Trophoblast cell (in vitro differentiated cells and primary cell): ENCODE measurements at regions not wholly inside any gene's neighbourhood (a gene's known extent, or its start where the extent isn't known, plus 50 kb on each side); places are given as distances from the start of the nearest gene placed in this dataset.

Experiments used
- DNase-seq, 2 donors: peaks; one replicate each; pipeline ENCODE4 v3.0.0-alpha.2; 2016
- H2AFZ ChIP-seq: 2 replicates; pipeline ENCODE4 v1.6.1; 2013; ENCODE audit warnings: low read length, moderate library complexity, mild to moderate bottlenecking; ENCODE audit not compliant: insufficient read depth, poor library complexity
- H2AK5ac ChIP-seq: 2 replicates; pipeline ENCODE4 v1.6.1; 2013; ENCODE audit warnings: mild to moderate bottlenecking, low read length
- H2BK120ac ChIP-seq: 2 replicates; pipeline ENCODE4 v1.6.1; 2013; ENCODE audit warnings: low read length, mild to moderate bottlenecking, moderate library complexity; ENCODE audit not compliant: insufficient read depth, poor library complexity
- H2BK12ac ChIP-seq: 2 replicates; pipeline ENCODE4 v1.6.1; 2013; ENCODE audit warnings: mild to moderate bottlenecking, low read length, moderate library complexity
- H2BK5ac ChIP-seq: 2 replicates; pipeline ENCODE4 v1.6.1; 2013; ENCODE audit warnings: low read length, low read depth, moderate library complexity, mild to moderate bottlenecking; ENCODE audit not compliant: poor library complexity
- H3K14ac ChIP-seq: 2 replicates; pipeline ENCODE4 v1.6.1; 2013; ENCODE audit warnings: mild to moderate bottlenecking, low read length
- H3K18ac ChIP-seq: 2 replicates; pipeline ENCODE4 v1.6.1; 2013; ENCODE audit warnings: mild to moderate bottlenecking, low read length
- H3K23ac ChIP-seq: 2 replicates; pipeline ENCODE4 v1.6.1; 2013; ENCODE audit warnings: low read length
- H3K27ac ChIP-seq: 2 replicates; pipeline ENCODE4 v1.5.1; 2013; ENCODE audit warnings: low read depth, mild to moderate bottlenecking, inconsistent platforms, low read length, moderate library complexity
- H3K27me3 ChIP-seq: 2 replicates; pipeline ENCODE4 v1.6.1; 2013; ENCODE audit warnings: inconsistent platforms, mild to moderate bottlenecking, low read length, moderate library complexity; ENCODE audit not compliant: insufficient read depth
- H3K36me3 ChIP-seq, 2 experiments: 1 replicate in 1 of 2; 2 replicates in 1 of 2; pipeline ENCODE4 v1.6.1; 2013; ENCODE audit warnings: low read length in 2 of 2, mild to moderate bottlenecking in 2 of 2, moderate library complexity in 1 of 2; ENCODE audit not compliant: insufficient read depth in 2 of 2, control insufficient read depth in 1 of 2
- H3K4ac ChIP-seq: 2 replicates; pipeline ENCODE4 v1.6.1; 2013; ENCODE audit warnings: low read depth, mild to moderate bottlenecking, low read length, moderate library complexity
- H3K4me1 ChIP-seq, 2 experiments: 1 replicate in 1 of 2; 2 replicates in 1 of 2; pipeline ENCODE4 v1.6.1; 2013; ENCODE audit warnings: low read length in 2 of 2, mild to moderate bottlenecking in 2 of 2, moderate library complexity in 1 of 2; ENCODE audit not compliant: insufficient read depth in 2 of 2, control insufficient read depth in 1 of 2
- H3K4me2 ChIP-seq: 2 replicates; pipeline ENCODE4 v1.6.1; 2013; ENCODE audit warnings: inconsistent platforms, mild to moderate bottlenecking, low read length, moderate library complexity
- H3K4me3 ChIP-seq: 2 replicates; pipeline ENCODE4 v1.5.1; 2013; ENCODE audit warnings: mild to moderate bottlenecking, low read depth, low read length, inconsistent platforms
- H3K79me1 ChIP-seq: one replicate; pipeline ENCODE4 v1.6.1; 2013; ENCODE audit warnings: low read length
- H3K79me2 ChIP-seq: 2 replicates; pipeline ENCODE4 v1.6.1; 2013; ENCODE audit warnings: low read length, mild to moderate bottlenecking; ENCODE audit not compliant: control insufficient read depth, insufficient read depth, poor library complexity
- H3K9ac ChIP-seq: 2 replicates; pipeline ENCODE4 v1.6.1; 2013; ENCODE audit warnings: mild to moderate bottlenecking, low read length
- H3K9me3 ChIP-seq: 2 replicates; pipeline ENCODE4 v1.6.1; 2013; ENCODE audit warnings: low read depth, mild to moderate bottlenecking, control low read depth, inconsistent platforms, low read length; ENCODE audit not compliant: insufficient read depth
- H4K12ac ChIP-seq: 2 replicates; pipeline ENCODE4 v1.6.1; 2013; ENCODE audit warnings: low read depth, mild to moderate bottlenecking, low read length, moderate library complexity
- H4K8ac ChIP-seq: 2 replicates; pipeline ENCODE4 v1.6.1; 2013; ENCODE audit warnings: low read depth, mild to moderate bottlenecking, low read length, moderate library complexity
- H4K91ac ChIP-seq: one replicate; pipeline ENCODE4 v1.6.1; 2013; ENCODE audit warnings: low read depth, mild to moderate bottlenecking, low read length, moderate library complexity
- WGBS: extraction: QIAGEN DNeasy Blood & Tissue Kit; methylation state at CpG from one replicate; pipeline ENCODE4 v1.1.7; 2013; ENCODE audit warnings: missing lambda C conversion rate; ENCODE audit not compliant: insufficient read length, insufficient coverage; ENCODE audit errors: extremely low coverage; 5-methylcytosine and 5-hydroxymethylcytosine counted together

DNA sequence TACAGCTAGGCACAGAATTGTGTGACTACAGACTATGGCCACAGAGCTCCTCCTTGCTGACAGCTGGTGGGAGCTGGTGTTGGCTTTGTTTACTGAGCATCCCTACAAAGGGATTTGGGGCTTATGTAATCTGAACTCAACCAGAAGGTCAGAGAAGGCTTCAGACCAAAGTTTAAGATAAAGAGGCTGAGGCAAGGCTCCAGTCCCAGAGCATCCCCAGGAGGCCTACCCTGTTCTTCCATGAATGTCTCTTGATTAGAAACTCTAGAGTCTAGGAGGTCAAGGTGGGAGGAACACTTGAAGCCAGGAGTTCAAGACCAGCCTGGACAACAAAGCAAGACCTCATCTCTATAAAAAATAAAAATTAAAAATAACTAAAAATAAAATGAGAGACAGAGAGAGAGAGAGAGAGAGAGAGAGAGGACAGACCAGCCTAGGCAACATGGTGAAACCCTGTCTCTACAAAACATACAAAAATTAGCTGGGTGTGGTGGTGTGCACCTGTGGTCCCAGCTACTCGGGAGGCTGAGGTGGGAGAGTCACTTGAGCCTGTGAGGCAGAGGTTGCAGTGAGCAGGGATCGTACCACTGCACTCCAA, 125.5 kb upstream of the SERPIND1 start:
- Histone ChIP-seq H3K4me3 (no peak overlapping the region), H3K36me3 (no peaks in the 10 kb centered on the region), H3K14ac (no peak overlapping the region), H2BK120ac (no peak overlapping the region), H2AFZ (no peak overlapping the region), H2BK5ac (no peak overlapping the region), H3K9ac (no peak overlapping the region), H4K91ac (no peak overlapping the region), H3K27me3 (no peaks in the 10 kb centered on the region), H4K8ac (no peak overlapping the region), H3K4me2 (no peak overlapping the region), H2BK12ac (no peak overlapping the region), H3K23ac (no peak overlapping the region), H3K4ac (no peak overlapping the region), H3K18ac (no peak overlapping the region), H3K9me3 (peaks cover 6% of the 10 kb centered on the region), H3K79me2 (no peaks in the 10 kb centered on the region), H3K4me1 (no peaks in the 10 kb centered on the region), H4K12ac (no peak overlapping the region), H3K79me1 (no peaks in the 10 kb centered on the region), H3K27ac (no peak overlapping the region), H2AK5ac (no peak overlapping the region)
- no peak for DNase-seq
- no CpG with 5 or more reads among the region's 2 CpGs for WGBS

DNA sequence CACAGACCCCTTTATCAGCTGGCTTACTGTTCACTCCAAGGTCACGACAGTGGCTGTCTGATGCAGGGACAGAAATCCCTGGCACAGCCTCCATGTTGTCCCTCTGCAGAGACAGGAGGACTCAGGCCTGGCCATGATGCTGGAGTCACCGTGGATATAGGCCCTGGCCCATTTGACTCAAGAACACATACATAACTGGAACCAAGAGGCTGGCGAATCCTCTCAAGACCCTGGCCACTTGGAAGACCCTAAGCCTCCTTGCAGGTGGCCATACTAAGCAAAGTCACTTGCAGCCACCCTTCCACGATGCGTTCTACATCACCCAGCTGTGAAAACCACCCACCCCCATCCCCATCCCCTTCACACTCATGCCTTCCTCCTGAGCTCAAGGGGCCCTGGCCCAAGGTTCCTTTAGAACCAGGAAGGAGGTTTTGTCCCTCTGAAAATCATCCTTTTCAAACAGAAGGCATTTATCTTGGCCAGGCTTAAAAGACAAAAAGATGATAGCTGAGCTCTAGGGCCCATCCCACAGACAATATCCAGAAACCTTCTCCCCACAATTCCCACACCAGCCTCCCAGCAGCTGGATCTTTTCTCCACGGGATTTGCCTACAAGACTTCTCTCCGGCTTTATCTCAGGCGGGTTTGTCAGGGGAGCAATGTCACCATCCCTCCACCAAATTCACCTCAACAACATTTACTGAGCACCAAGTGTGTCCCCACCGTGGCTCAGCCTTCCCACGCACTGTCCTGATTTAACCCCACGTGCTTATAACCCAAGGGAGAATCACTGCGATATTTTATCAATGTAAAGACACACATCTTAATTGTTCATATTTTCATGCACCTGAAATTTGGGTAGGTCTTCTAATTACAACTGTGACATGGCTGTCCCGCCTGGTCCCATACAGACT, 123.4 kb upstream of the SERPIND1 start:
- H4K12ac ChIP-seq, result no peak overlapping the region
- H2BK5ac ChIP-seq, result no peak overlapping the region
- no peak overlapping the region for H3K27ac ChIP-seq
- no peak overlapping the region for H3K23ac ChIP-seq
- peaks cover 8% of the 10 kb centered on the region for H3K9me3 ChIP-seq
- no peak overlapping the region for H2BK120ac ChIP-seq
- H3K9ac ChIP-seq, result no peak overlapping the region
- WGBS, result no CpG with 5 or more reads among the region's 13 CpGs
- H4K91ac ChIP-seq, result no peak overlapping the region
- DNase-seq, result no peak
- no peak overlapping the region for H3K4ac ChIP-seq
- H2AFZ ChIP-seq, result no peak overlapping the region
- H3K36me3 ChIP-seq, result no peaks in the 10 kb centered on the region
- no peaks in the 10 kb centered on the region for H3K27me3 ChIP-seq
- no peak overlapping the region for H4K8ac ChIP-seq
- no peak overlapping the region for H2AK5ac ChIP-seq
- H3K18ac ChIP-seq, result no peak overlapping the region
- H3K4me3 ChIP-seq, result no peak overlapping the region
- H3K4me2 ChIP-seq, result no peak overlapping the region
- H3K14ac ChIP-seq, result no peak overlapping the region
- H3K79me1 ChIP-seq, result no peaks in the 10 kb centered on the region
- H2BK12ac ChIP-seq, result no peak overlapping the region
- no peaks in the 10 kb centered on the region for H3K79me2 ChIP-seq
- no peaks in the 10 kb centered on the region for H3K4me1 ChIP-seq

DNA sequence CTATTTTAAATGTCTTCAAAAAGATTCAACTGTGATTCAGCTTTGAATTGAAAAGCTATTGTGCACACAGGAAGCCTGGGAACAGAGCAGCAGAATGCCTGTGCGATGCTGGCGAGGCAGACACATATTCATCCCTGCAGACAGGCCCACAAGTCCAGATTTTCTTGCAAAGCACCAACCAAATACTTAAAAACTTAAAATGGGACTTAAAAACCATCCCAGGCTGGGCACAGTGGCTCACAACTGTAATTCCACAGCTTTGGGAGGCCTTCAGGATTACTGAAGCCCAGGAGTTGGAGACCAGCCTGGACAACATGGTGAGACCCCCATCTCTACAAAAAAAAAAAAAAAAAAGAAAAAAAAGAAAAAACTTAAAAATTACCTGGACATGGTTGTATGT, 122.6 kb upstream of the SERPIND1 start:
- Histone ChIP-seq H2BK5ac (no peak overlapping the region), H3K36me3 (no peaks in the 10 kb centered on the region), H2AFZ (no peak overlapping the region), H3K4me3 (no peak overlapping the region), H3K9me3 (peaks cover 8% of the 10 kb centered on the region), H3K27ac (no peak overlapping the region), H3K4me1 (no peaks in the 10 kb centered on the region), H4K12ac (no peak overlapping the region), H4K8ac (no peak overlapping the region), H2AK5ac (no peak overlapping the region), H3K4me2 (no peak overlapping the region), H3K14ac (no peak overlapping the region), H3K23ac (no peak overlapping the region), H2BK12ac (no peak overlapping the region), H3K79me2 (no peaks in the 10 kb centered on the region), H4K91ac (no peak overlapping the region), H3K18ac (no peak overlapping the region), H3K9ac (no peak overlapping the region), H3K27me3 (no peaks in the 10 kb centered on the region), H3K79me1 (no peaks in the 10 kb centered on the region), H2BK120ac (no peak overlapping the region), H3K4ac (no peak overlapping the region)
- DNase-seq, result no peak
- no CpG with 5 or more reads among the region's 2 CpGs for WGBS

DNA sequence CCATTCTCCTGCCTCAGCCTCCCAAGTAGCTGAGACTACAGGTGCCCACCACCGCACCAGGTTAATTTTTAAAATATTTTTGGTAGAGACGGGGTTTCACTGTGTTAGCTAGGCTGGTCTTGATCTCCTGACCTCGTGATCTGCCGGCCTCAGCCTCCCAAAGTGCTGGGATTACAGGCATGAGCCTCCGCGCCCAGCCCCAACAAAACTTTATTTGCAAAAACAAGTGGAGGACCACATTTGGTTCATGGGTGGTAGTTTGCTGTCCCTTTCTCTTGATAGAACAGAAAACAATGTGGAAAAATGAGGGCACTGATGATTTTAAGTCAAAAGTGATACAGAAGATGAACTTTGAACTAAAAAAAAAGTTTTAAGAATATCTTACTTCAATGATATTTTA, 121.8 kb upstream of the SERPIND1 start:
- Histone ChIP-seq H2AK5ac (no peak overlapping the region), H3K27ac (no peak overlapping the region), H3K23ac (no peak overlapping the region), H3K9me3 (peaks cover 8% of the 10 kb centered on the region), H3K36me3 (no peaks in the 10 kb centered on the region), H3K4me3 (no peak overlapping the region), H3K79me2 (no peaks in the 10 kb centered on the region), H3K27me3 (no peaks in the 10 kb centered on the region), H3K4ac (no peak overlapping the region), H3K14ac (no peak overlapping the region), H3K4me2 (no peak overlapping the region), H3K9ac (no peak overlapping the region), H2BK120ac (no peak overlapping the region), H2AFZ (no peak overlapping the region), H2BK12ac (no peak overlapping the region), H3K18ac (no peak overlapping the region), H4K12ac (no peak overlapping the region), H3K79me1 (no peaks in the 10 kb centered on the region), H3K4me1 (no peaks in the 10 kb centered on the region), H4K91ac (no peak overlapping the region), H2BK5ac (no peak overlapping the region), H4K8ac (no peak overlapping the region)
- WGBS, result no CpG with 5 or more reads among the region's 6 CpGs
- DNase-seq, result no peak
